Activated naive CD4-positive, alpha-beta T cell treated with anti-CD3 and anti-CD28 coated beads, Interleukin-2, amount 10 ng/mL, durations not matched to agents 7 days and 5 days (primary cell): ENCODE measurements at regions not wholly inside any gene's neighbourhood (a gene's known extent, or its start where the extent isn't known, plus 50 kb on each side); places are given as distances from the start of the nearest gene placed in this dataset.

Experiments
- CTCF ChIA-PET: fragments of 350-600 bp; sonication (Branson Sonifier 250); formaldehyde crosslinking; loops from one replicate; lab custom pipeline; 2021; ENCODE audit warnings: antibody characterized with exemption; lab: Charles Lee
- DNase-seq: peaks from one replicate; pipeline ENCODE4 v3.0.0-alpha.2; 2020
- H3K27ac Mint-ChIP-seq: one replicate; pipeline ENCODE4 v1.8.0; 2021; ENCODE audit warnings: mild to moderate bottlenecking, moderate library complexity, mixed read lengths
- H3K27me3 Mint-ChIP-seq: one replicate; pipeline ENCODE4 v1.8.0; 2021; ENCODE audit warnings: mild to moderate bottlenecking, mixed read lengths
- H3K36me3 Mint-ChIP-seq: one replicate; pipeline ENCODE4 v1.8.0; 2021; ENCODE audit warnings: mixed read lengths
- H3K4me1 Mint-ChIP-seq: one replicate; pipeline ENCODE4 v1.8.0; 2021; ENCODE audit warnings: mixed read lengths
- H3K4me3 Mint-ChIP-seq: one replicate; pipeline ENCODE4 v1.8.0; 2021; ENCODE audit warnings: mild to moderate bottlenecking, moderate library complexity, mixed read lengths
- H3K9me3 Mint-ChIP-seq: one replicate; pipeline ENCODE4 v1.8.0; 2021; ENCODE audit warnings: mixed read lengths

DNA sequence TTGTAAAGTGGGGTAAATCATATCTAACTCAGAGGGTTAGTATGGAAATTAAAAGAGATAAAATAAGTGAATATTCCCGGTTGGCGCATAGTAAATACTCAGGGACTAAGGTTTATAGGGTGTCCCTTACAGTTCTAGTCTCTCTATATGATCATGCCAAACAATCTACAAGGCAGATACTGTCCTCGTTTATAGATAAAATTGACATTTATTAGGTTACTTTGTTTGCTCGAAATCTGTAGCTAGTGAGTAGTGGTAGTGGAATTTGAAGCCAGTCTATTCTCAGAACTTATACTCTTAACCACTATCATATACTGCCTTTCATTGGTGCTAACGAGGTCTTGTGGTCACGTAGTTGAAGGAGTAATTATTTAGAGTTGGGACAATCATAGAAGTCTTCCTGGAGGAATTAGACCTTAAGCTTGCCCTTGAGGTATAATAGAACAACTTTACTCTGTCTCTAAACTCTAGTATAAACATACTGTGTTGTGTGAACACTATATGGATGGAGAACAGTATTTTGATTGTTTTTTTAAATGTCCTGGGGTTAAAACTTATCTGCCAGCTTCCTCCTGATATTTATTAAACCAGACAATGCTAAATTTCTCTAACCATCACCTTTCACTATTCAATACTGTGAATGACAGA is 324.0 kb downstream of the STIM2 start:
- H3K27me3 Mint-ChIP-seq = no peaks in the 10 kb centered on the region
- CTCF ChIA-PET = no interaction called here
- H3K9me3 Mint-ChIP-seq = peaks cover 4% of the 10 kb centered on the region
- no peak for DNase-seq
- no peaks in the 10 kb centered on the region for H3K36me3 Mint-ChIP-seq
- H3K4me3 Mint-ChIP-seq = no peak overlapping the region
- no peaks in the 10 kb centered on the region for H3K4me1 Mint-ChIP-seq
- H3K27ac Mint-ChIP-seq = no peak overlapping the region

- no peaks in the 10 kb centered on the region for H3K36me3 Mint-ChIP-seq
- H3K4me1 Mint-ChIP-seq = no peaks in the 10 kb centered on the region
- H3K27ac Mint-ChIP-seq = no peak overlapping the region
- H3K9me3 Mint-ChIP-seq = peaks cover 5% of the 10 kb centered on the region
- H3K27me3 Mint-ChIP-seq = no peaks in the 10 kb centered on the region
- DNase-seq = no peak
- H3K4me3 Mint-ChIP-seq = no peak overlapping the region
- CTCF ChIA-PET = no interaction called here
Observed at GRCh38 chr4:27186710-27187109, 326.1 kb downstream of the STIM2 start.

DNA sequence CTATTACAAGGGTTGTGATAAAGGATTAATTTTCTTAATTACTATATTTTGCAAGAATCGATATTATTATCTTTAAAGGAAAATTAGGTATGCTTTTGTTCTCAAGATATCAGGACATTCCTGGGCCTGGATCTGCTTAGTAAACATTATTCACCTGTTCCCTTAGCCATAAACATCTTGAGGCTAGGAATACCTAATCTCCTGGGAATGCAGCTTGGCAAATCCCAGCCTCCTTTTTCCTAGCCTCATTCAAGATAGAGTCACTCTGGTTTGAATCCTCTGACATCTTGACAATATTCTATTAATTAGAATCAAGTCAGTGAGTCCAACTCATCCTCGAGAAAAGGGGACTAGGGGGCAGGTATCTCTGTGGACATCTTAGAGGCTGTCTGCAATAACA is 327.1 kb downstream of the STIM2 start:
- Mint-ChIP-seq H3K27ac (no peak overlapping the region), H3K9me3 (peaks cover 5% of the 10 kb centered on the region), H3K4me3 (no peak overlapping the region), H3K4me1 (no peaks in the 10 kb centered on the region), H3K27me3 (no peaks in the 10 kb centered on the region), H3K36me3 (no peaks in the 10 kb centered on the region)
- CTCF ChIA-PET = no interaction called here
- no peak for DNase-seq

DNA sequence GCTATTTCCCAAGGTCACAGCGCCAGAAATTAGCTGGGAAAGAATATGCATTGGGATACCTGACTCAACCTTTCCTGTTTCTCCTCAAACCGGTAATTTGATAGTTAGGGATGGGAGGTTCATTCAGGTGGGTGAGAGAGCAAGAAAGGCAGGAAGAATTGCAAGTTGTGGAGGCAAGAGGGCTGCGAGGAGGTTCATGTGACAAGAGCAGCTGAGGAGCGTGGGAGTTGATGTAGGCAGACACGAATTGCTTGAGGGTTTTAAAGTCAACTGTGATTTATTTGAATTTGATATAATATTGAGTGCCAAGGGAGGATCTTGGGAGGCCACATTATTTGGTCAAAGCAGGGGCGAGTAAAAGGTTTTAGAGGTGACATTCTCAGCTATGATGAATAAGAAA is 329.0 kb downstream of the STIM2 start:
- Mint-ChIP-seq H3K27ac (no peak overlapping the region), H3K27me3 (no peaks in the 10 kb centered on the region), H3K36me3 (no peaks in the 10 kb centered on the region), H3K4me3 (no peak overlapping the region), H3K9me3 (peaks cover 5% of the 10 kb centered on the region), H3K4me1 (no peaks in the 10 kb centered on the region)
- CTCF ChIA-PET = no interaction called here
- DNase-seq = no peak

- no peak overlapping the region for H3K27ac Mint-ChIP-seq
- no peak overlapping the region for H3K4me3 Mint-ChIP-seq
- no peaks in the 10 kb centered on the region for H3K4me1 Mint-ChIP-seq
- H3K27me3 Mint-ChIP-seq = no peaks in the 10 kb centered on the region
- H3K36me3 Mint-ChIP-seq = no peaks in the 10 kb centered on the region
- CTCF ChIA-PET = no interaction called here
- DNase-seq = no peak
- H3K9me3 Mint-ChIP-seq = peaks cover 5% of the 10 kb centered on the region
Observed at GRCh38 chr4:27191592-27191991, 331.0 kb downstream of the STIM2 start.

- DNase-seq = no peak
- Mint-ChIP-seq H3K27ac (no peak overlapping the region), H3K4me3 (no peak overlapping the region), H3K4me1 (no peaks in the 10 kb centered on the region), H3K36me3 (no peaks in the 10 kb centered on the region), H3K9me3 (no peaks in the 10 kb centered on the region), H3K27me3 (no peaks in the 10 kb centered on the region)
- CTCF ChIA-PET = no interaction called here
Observed at GRCh38 chr4:27194599-27195176, 334.0 kb downstream of the STIM2 start.

DNA sequence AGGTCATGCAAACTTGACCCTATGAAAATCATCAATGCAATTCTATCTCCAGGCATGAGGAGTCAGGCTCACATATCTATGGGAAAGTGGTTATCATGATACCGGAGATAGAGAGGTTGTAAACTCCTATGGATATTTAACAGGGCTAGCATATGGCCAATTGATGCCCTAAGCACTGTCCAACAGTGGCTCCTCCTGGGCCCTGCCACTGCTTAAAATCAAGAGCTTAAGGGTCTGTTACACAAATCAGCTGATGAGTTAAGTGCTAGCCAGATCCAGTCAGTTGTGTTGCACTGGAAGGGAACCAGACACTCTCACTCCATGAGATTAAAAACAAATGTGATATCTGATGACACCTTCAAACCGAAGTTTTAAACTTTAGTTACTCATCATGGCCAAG is 337.6 kb downstream of the STIM2 start:
- Mint-ChIP-seq H3K36me3 (no peaks in the 10 kb centered on the region), H3K9me3 (no peaks in the 10 kb centered on the region), H3K4me1 (no peaks in the 10 kb centered on the region), H3K27ac (no peak overlapping the region), H3K27me3 (no peaks in the 10 kb centered on the region), H3K4me3 (no peak overlapping the region)
- CTCF ChIA-PET = no interaction called here
- no peak for DNase-seq

DNA sequence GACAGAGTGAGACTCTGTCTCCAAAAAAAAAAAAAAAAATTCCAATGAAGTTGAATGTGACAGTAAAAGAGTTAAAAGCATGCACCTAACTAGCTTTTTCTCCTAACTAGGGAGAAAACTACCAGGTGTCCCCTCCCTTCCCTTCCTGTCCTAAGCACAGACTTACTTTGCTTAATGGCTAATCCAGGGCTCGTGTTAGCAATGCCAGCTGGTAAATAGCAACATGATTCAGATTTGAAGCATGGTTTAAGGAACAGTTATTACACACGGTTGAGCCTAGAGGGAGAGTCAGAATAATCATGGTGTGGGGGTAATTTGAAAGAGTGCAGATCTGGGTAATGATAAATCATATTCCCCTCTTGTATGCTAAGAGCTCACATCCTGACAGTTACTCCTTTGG is 338.3 kb downstream of the STIM2 start:
- H3K9me3 Mint-ChIP-seq = no peaks in the 10 kb centered on the region
- CTCF ChIA-PET = no interaction called here
- no peak for DNase-seq
- no peaks in the 10 kb centered on the region for H3K36me3 Mint-ChIP-seq
- H3K4me1 Mint-ChIP-seq = no peaks in the 10 kb centered on the region
- no peak overlapping the region for H3K27ac Mint-ChIP-seq
- no peak overlapping the region for H3K4me3 Mint-ChIP-seq
- no peaks in the 10 kb centered on the region for H3K27me3 Mint-ChIP-seq

DNA sequence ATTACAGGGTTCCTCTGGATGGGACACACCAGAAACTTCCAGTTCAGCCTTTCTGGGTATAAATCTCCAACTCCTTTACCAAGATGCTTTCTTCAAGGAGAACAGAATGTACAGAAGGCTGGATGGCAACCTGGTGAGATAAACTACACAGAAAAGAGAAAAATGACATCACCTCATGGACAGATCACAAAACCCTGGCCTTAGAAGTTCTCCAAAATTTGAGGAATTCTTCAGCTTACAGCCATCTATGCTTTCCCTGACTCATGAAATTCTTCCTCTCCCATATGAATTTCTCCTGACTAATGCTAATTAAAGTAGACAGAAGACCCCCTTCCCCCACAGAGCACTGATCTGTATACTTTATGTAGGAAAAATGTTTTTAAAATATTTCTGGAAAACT is 345.4 kb downstream of the STIM2 start:
- H3K27ac Mint-ChIP-seq = no peak overlapping the region
- H3K27me3 Mint-ChIP-seq = no peaks in the 10 kb centered on the region
- CTCF ChIA-PET = no interaction called here
- DNase-seq = no peak
- no peaks in the 10 kb centered on the region for H3K36me3 Mint-ChIP-seq
- H3K4me3 Mint-ChIP-seq = no peak overlapping the region
- H3K9me3 Mint-ChIP-seq = no peaks in the 10 kb centered on the region
- no peaks in the 10 kb centered on the region for H3K4me1 Mint-ChIP-seq

DNA sequence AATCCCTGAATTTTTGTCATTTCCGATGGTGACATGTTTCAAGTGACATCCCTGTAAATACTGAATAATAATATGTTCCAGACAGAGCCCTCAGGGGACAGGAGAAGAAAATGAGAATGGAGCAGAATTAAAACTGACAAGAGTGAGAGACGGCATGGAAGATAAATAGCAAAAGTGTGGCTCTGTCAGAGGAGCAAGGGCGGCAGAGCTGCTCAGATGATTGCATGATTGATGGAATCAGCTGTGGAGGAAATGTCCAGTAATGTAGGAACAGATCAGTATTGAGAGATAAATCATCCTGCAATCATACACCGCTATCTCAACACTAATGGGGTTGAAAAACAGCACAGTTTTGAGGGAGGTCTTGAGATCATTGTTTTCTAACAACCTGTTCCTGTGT is 350.3 kb downstream of the STIM2 start:
- CTCF ChIA-PET = no interaction called here
- no peaks in the 10 kb centered on the region for H3K9me3 Mint-ChIP-seq
- no peaks in the 10 kb centered on the region for H3K27me3 Mint-ChIP-seq
- no peak for DNase-seq
- H3K36me3 Mint-ChIP-seq = no peaks in the 10 kb centered on the region
- no peaks in the 10 kb centered on the region for H3K4me1 Mint-ChIP-seq
- H3K27ac Mint-ChIP-seq = no peak overlapping the region
- H3K4me3 Mint-ChIP-seq = no peak overlapping the region

DNA sequence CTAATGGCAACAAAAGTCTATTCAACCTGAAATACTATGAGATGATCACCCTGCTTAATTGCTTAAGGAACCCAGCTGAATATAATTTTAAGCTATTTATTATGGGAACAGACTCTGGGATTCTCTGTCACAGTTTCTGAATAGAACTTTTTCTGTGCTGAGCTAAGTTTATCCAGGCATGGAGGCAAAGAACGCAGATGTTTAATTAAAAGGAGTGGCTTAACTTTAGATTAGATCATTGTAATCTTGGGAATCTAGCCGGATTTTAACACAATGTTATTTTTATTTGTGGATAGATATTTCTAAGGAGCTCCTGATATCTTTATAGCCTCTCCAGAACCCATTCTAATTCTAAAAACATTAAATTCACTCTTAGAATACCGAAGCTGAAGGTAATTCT is 353.4 kb downstream of the STIM2 start:
- DNase-seq = no peak
- CTCF ChIA-PET = no interaction called here
- H3K36me3 Mint-ChIP-seq = no peaks in the 10 kb centered on the region
- no peak overlapping the region for H3K27ac Mint-ChIP-seq
- no peaks in the 10 kb centered on the region for H3K4me1 Mint-ChIP-seq
- H3K9me3 Mint-ChIP-seq = no peaks in the 10 kb centered on the region
- no peak overlapping the region for H3K4me3 Mint-ChIP-seq
- H3K27me3 Mint-ChIP-seq = no peaks in the 10 kb centered on the region

DNA sequence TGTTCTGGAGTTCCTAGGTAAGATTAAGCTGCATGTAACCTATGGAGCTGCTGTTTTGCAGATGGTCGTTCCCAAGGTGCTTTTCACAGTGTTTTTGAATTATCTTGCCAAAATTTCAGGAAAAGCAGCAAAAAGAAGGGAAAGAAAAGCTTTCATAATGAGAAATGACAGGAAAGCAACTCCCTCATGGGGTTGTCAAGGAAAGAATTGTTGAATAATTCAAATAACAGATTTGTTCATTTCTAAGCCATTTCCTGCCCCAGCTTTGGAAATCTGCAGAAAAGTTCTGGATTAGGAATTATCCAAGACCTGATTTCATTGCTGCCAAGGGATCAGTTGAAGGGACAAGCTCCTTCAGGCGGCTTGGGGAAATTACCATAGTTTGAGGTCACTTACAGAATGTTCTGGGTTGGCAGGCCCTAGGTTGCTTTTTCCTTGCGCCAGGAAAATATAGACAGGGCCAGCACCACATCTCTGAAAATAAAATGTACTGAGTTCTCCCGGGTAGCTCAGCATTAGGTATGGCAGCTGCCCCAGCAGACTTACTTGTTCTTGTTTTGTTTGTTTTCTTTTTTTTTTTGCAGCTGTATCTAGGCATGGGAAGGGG is 354.7 kb downstream of the STIM2 start:
- Mint-ChIP-seq H3K4me3 (no peak overlapping the region), H3K4me1 (no peaks in the 10 kb centered on the region), H3K9me3 (no peaks in the 10 kb centered on the region), H3K36me3 (no peaks in the 10 kb centered on the region), H3K27ac (no peak overlapping the region), H3K27me3 (no peaks in the 10 kb centered on the region)
- CTCF ChIA-PET = interaction anchor here (0.8 kb wide), 1 partner anchor 15 kb away, joined by 3 read pairs; no protein-coding TSS in a partner anchor
- DNase-seq = no peak

DNA sequence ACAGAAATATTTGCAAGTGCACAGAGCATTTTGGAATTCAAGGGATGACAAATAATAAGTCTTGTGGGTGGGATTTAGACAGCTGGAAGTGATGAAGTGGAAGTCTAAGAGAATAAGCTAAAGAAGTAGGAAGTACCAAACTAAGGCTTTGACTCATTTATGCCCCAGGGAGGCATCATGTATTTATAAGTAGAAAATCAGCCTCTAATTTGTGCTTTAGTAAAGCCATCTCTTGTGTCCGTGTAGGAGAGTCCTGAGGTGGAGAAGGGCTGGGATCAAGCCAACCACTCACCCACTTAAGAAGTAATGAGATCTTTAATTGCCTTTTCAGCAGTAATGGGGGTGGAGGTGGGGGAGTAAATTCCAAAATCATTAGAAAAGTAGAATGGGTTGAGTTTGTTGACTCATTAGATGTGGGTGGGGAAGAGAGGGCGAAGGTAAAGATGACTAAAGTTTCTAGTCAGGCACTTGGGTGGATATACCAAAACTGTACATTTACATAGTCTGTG is 356.7 kb downstream of the STIM2 start:
- CTCF ChIA-PET = no interaction called here
- Mint-ChIP-seq H3K27ac (no peak overlapping the region), H3K4me3 (no peak overlapping the region), H3K4me1 (no peaks in the 10 kb centered on the region), H3K9me3 (no peaks in the 10 kb centered on the region), H3K36me3 (no peaks in the 10 kb centered on the region), H3K27me3 (no peaks in the 10 kb centered on the region)
- no peak for DNase-seq

DNA sequence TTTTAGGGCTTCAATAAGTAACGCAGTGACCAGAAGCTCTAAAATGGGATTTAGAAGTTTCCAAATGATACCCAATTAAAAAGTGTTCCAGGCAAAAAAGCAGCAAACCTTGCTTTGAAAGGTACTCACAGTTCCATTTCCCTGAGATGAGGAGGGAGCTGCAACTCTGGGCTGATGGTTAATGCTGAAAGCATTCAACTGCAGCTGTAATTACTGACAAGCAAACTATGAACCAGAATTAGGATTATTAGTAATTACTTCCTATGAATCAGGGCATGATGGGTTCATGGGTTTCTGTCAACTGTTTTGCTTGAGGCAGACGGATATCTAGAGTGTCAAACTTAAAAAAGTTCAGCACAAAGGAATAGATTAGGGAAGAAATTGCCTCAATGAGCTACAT is 357.4 kb downstream of the STIM2 start:
- Mint-ChIP-seq H3K27me3 (no peaks in the 10 kb centered on the region), H3K27ac (no peak overlapping the region), H3K4me3 (no peak overlapping the region), H3K9me3 (no peaks in the 10 kb centered on the region), H3K4me1 (no peaks in the 10 kb centered on the region), H3K36me3 (no peaks in the 10 kb centered on the region)
- CTCF ChIA-PET = no interaction called here
- DNase-seq = no peak

DNA sequence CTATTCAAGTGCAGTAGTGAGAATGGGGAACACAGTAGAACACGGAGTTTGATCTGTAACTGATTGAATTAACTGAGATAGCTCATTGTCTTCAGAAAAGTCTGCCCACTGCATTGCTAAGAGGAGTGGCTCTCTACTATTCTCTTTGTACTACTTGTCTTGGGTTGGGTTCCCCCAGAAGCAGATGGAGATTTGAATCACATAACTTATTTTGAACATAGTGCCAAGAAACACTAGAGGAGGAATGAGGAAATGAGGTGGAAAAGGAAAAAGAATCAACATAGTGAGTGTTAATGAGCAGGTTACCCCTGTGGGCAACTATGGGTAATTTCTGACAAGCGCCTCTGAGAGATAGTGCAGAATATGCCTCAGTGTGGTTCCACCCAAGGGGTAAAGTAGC is 362.7 kb downstream of the STIM2 start:
- Mint-ChIP-seq H3K9me3 (no peaks in the 10 kb centered on the region), H3K27me3 (no peaks in the 10 kb centered on the region), H3K4me1 (no peaks in the 10 kb centered on the region), H3K36me3 (no peaks in the 10 kb centered on the region), H3K4me3 (no peak overlapping the region), H3K27ac (no peak overlapping the region)
- CTCF ChIA-PET = no interaction called here
- no peak for DNase-seq
